Cardiac muscle cell (in vitro differentiated cells and primary cell): ENCODE measurements at regions not wholly inside any gene's neighbourhood (a gene's known extent, or its start where the extent isn't known, plus 50 kb on each side); places are given as distances from the start of the nearest gene placed in this dataset.
A peak's percentile ranks its signal among the peaks of the same experiment; 100 is the strongest.

ENCODE experiments used
- DNase-seq, 2 donors: peaks; one replicate each; pipeline versions ENCODE4 v3.0.0 to v3.0.0-alpha.2; 2010 to 2017; ENCODE audit warnings: low read depth in 1 of 2, low spot score in 1 of 2
- H3K27ac ChIP-seq: fragments of 200-600 bp; sonication (generic); 2 replicates; pipeline ENCODE4 v1.5.1; 2016
- H3K27me3 ChIP-seq: fragments of 200-600 bp; sonication (generic); 2 replicates; pipeline ENCODE4 v1.6.0; 2016; ENCODE audit warnings: control low read depth
- H3K36me3 ChIP-seq: fragments of 200-600 bp; sonication (generic); 2 replicates; pipeline ENCODE4 v1.5.1; 2016; ENCODE audit warnings: control low read depth
- H3K4me1 ChIP-seq: fragments of 200-600 bp; sonication (generic); 2 replicates; pipeline ENCODE4 v1.8.1; 2017; ENCODE audit warnings: low read depth, mild to moderate bottlenecking, mixed run types
- H3K4me3 ChIP-seq: fragments of 200-600 bp; sonication (generic); 2 replicates; pipeline ENCODE4 v1.5.1; 2016; ENCODE audit warnings: mild to moderate bottlenecking
- H3K9me3 ChIP-seq: fragments of 200-600 bp; sonication (generic); 2 replicates; pipeline ENCODE4 v1.5.1; 2017; ENCODE audit warnings: low read depth, mild to moderate bottlenecking, control low read depth
- CTCF ChIP-seq: IDR thresholded peaks from 2 replicates; pipeline ENCODE4 v1.5.1; 2012; ENCODE audit warnings: low read depth, mild to moderate bottlenecking, low read length

- Histone ChIP-seq H3K36me3 (no peaks in the 10 kb centered on the region), H3K4me1 (no peaks in the 10 kb centered on the region), H3K27me3 (no peaks in the 10 kb centered on the region), H3K27ac (no peak overlapping the region), H3K9me3 (no peaks in the 10 kb centered on the region), H3K4me3 (no peak overlapping the region)
- no peak for DNase-seq
- no peak for TF ChIP-seq CTCF
These were observed 819.3 kb downstream of the BRINP3 start for GRCh38 chr1:189658381-189658780.

- H3K4me3 ChIP-seq: no peak overlapping the region
- H3K9me3 ChIP-seq: no peaks in the 10 kb centered on the region
- H3K4me1 ChIP-seq: no peaks in the 10 kb centered on the region
- TF ChIP-seq CTCF: no peak
- H3K36me3 ChIP-seq: no peaks in the 10 kb centered on the region
- DNase-seq: no peak
- no peak overlapping the region for H3K27ac ChIP-seq
- H3K27me3 ChIP-seq: no peaks in the 10 kb centered on the region
These were observed 817.9 kb downstream of the BRINP3 start for GRCh38 chr1:189659731-189660130.

- no peaks in the 10 kb centered on the region for H3K27me3 ChIP-seq
- no peak for TF ChIP-seq CTCF
- DNase-seq: no peak
- H3K4me3 ChIP-seq: no peak overlapping the region
- H3K36me3 ChIP-seq: no peaks in the 10 kb centered on the region
- H3K9me3 ChIP-seq: no peaks in the 10 kb centered on the region
- H3K4me1 ChIP-seq: no peaks in the 10 kb centered on the region
- H3K27ac ChIP-seq: no peak overlapping the region
These were observed 815.5 kb downstream of the BRINP3 start for GRCh38 chr1:189662190-189662589.

- no peaks in the 10 kb centered on the region for H3K9me3 ChIP-seq
- H3K27me3 ChIP-seq: no peaks in the 10 kb centered on the region
- H3K27ac ChIP-seq: no peak overlapping the region
- no peak overlapping the region for H3K4me3 ChIP-seq
- no peak for TF ChIP-seq CTCF
- DNase-seq: peak in 1 of 2 donors; percentile 32
- no peaks in the 10 kb centered on the region for H3K4me1 ChIP-seq
- no peaks in the 10 kb centered on the region for H3K36me3 ChIP-seq
These were observed 807.8 kb downstream of the BRINP3 start for GRCh38 chr1:189669846-189670245.

- H3K27me3 ChIP-seq: no peaks in the 10 kb centered on the region
- H3K27ac ChIP-seq: no peak overlapping the region
- no peak overlapping the region for H3K4me3 ChIP-seq
- DNase-seq: no peak
- no peaks in the 10 kb centered on the region for H3K36me3 ChIP-seq
- no peaks in the 10 kb centered on the region for H3K4me1 ChIP-seq
- H3K9me3 ChIP-seq: no peaks in the 10 kb centered on the region
- TF ChIP-seq CTCF: no peak
These were observed 804.4 kb downstream of the BRINP3 start for GRCh38 chr1:189673217-189673616.

- peak in 1 of 2 donors; percentile 10 for DNase-seq
These were observed 801.9 kb downstream of the BRINP3 start for GRCh38 chr1:189675712-189676244.

More at GRCh38 chr1:189675712-189676244, 801.9 kb downstream of the BRINP3 start:
- H3K27me3 ChIP-seq: no peaks in the 10 kb centered on the region
- TF ChIP-seq CTCF: no peak
- H3K36me3 ChIP-seq: no peaks in the 10 kb centered on the region
- no peak overlapping the region for H3K4me3 ChIP-seq
- no peaks in the 10 kb centered on the region for H3K9me3 ChIP-seq
- no peaks in the 10 kb centered on the region for H3K4me1 ChIP-seq
- H3K27ac ChIP-seq: no peak overlapping the region
